ENCODE measurements at regions not wholly inside any gene's neighbourhood (a gene's known extent, or its start where the extent isn't known, plus 50 kb on each side); places are given as distances from the start of the nearest gene placed in this dataset.

DNA sequence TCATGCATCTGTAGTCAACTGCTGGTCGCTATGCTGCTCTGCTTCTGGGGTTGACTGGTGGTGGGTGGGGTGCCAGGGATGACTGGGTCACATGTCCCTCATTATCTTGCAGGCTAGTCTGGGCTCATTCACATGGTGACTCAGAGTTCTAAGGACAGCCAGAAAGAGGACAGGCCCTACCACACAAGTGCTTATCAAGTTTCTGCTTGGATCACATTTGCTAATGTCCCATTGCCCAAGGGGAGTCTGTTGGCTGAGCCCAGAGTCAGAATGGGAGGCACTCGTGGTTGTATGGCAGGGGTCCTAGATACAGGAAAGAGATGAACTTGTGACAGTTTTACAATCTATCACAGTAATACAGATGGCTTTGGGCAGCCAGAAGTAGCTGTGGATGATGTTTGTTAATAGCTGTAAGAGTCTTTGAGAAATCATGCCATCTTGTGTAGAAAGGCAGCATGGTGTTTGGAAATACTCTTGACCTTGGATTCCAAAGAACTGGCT, 221.3 kb downstream of the GPAT3 start:
- TF ChIP-seq, protein P1, sequence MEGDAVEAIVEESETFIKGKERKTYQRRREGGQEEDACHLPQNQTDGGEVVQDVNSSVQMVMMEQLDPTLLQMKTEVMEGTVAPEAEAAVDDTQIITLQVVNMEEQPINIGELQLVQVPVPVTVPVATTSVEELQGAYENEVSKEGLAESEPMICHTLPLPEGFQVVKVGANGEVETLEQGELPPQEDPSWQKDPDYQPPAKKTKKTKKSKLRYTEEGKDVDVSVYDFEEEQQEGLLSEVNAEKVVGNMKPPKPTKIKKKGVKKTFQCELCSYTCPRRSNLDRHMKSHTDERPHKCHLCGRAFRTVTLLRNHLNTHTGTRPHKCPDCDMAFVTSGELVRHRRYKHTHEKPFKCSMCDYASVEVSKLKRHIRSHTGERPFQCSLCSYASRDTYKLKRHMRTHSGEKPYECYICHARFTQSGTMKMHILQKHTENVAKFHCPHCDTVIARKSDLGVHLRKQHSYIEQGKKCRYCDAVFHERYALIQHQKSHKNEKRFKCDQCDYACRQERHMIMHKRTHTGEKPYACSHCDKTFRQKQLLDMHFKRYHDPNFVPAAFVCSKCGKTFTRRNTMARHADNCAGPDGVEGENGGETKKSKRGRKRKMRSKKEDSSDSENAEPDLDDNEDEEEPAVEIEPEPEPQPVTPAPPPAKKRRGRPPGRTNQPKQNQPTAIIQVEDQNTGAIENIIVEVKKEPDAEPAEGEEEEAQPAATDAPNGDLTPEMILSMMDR (IDR thresholded peaks at IDR 0.05; ENCODE audit: low read depth, low read length) = no peak
- TF ChIP-seq MYC (IDR thresholded peaks at IDR 0.05; ENCODE audit: low read depth, low read length) (no peak), POLR2A (IDR thresholded peaks at IDR 0.05; ENCODE audit: extremely low read depth, insufficient read length) (no peak)
